ENCODE measurements at regions not wholly inside any gene's neighbourhood (a gene's known extent, or its start where the extent isn't known, plus 50 kb on each side); places are given as distances from the start of the nearest gene placed in this dataset.

- ChIA-PET POLR2A (no interaction called here), CTCF (ENCODE audit: low intra/inter-chr PET ratio) (no interaction called here)
- no peak overlapping the region for H2AFZ ChIP-seq (ENCODE audit: low read depth, low read length)
- H3K36me3 ChIP-seq (ENCODE audit: control insufficient read depth, insufficient read depth, low read length): no peaks in the 10 kb centered on the region
- H3K27ac ChIP-seq (ENCODE audit: extremely low read depth, low read depth, low read length): no peak overlapping the region
- in situ Hi-C loops (cut with MboI) (no loop called here), intact Hi-C loops (cut with micrococcal nuclease) (no loop called here)
- no peak overlapping the region for H3K4me3 ChIP-seq
- no peak for FAIRE-seq
- no peak for DNase-seq (ENCODE audit: extremely low read depth in 1 of 4, low spot score in 3 of 4)
- no CpG with 5 or more reads among the region's 1 CpG for WGBS (ENCODE audit: insufficient coverage, low coverage, missing lambda C conversion rate)
- no peaks in the 10 kb centered on the region for H3K9me1 ChIP-seq (ENCODE audit: control insufficient read depth, insufficient read depth, low read length)
- no peaks in the 10 kb centered on the region for H3K79me2 ChIP-seq (ENCODE audit: control insufficient read depth, insufficient read depth, low read length)
- no peaks in the 10 kb centered on the region for H3K4me1 ChIP-seq (replicated peaks in 1 of 2; ENCODE audit: control insufficient read depth in 2 of 2, insufficient read depth in 2 of 2, low read length in 2 of 2)
- no TSS peak for BruUV-seq (replicated peaks)
- no peaks in the 10 kb centered on the region for H3K9me3 ChIP-seq (replicated peaks; ENCODE audit: control insufficient read depth, insufficient read depth, low read depth, low read length)
- TF ChIP-seq ELF4 (CRISPR knock-in tag; IDR thresholded peaks at IDR 0.05): no peak
- TF ChIP-seq, protein P1, sequence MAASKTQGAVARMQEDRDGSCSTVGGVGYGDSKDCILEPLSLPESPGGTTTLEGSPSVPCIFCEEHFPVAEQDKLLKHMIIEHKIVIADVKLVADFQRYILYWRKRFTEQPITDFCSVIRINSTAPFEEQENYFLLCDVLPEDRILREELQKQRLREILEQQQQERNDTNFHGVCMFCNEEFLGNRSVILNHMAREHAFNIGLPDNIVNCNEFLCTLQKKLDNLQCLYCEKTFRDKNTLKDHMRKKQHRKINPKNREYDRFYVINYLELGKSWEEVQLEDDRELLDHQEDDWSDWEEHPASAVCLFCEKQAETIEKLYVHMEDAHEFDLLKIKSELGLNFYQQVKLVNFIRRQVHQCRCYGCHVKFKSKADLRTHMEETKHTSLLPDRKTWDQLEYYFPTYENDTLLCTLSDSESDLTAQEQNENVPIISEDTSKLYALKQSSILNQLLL (CRISPR knock-in tag; IDR thresholded peaks at IDR 0.05; ENCODE audit: borderline replicate concordance): no peak
- no peak overlapping the region for H3K4me2 ChIP-seq (ENCODE audit: insufficient read depth, low read length)
- no peak overlapping the region for H3K9ac ChIP-seq (ENCODE audit: insufficient read depth in 1 of 2, low read depth in 2 of 2, low read length in 2 of 2)
- H3K27me3 ChIP-seq (ENCODE audit: control insufficient read depth in 2 of 2, insufficient read depth in 2 of 2, low read length in 2 of 2): no peaks in the 10 kb centered on the region
- H4K20me1 ChIP-seq (replicated peaks; ENCODE audit: control insufficient read depth, insufficient read depth, low read length): no peaks in the 10 kb centered on the region
- no peak for ATAC-seq
Observed at GRCh38 chr9:31950756-31951155, 433.7 kb upstream of the ACO1 start.

GRCh38 chr9:31958572-31958971 is 425.9 kb upstream of the ACO1 start:
- no TSS peak for BruUV-seq (replicated peaks)
- CTCF ChIA-PET (ENCODE audit: low intra/inter-chr PET ratio): no interaction called here
- WGBS (ENCODE audit: insufficient coverage, low coverage, missing lambda C conversion rate): no CpG with 5 or more reads among the region's 1 CpG
- ATAC-seq: no peak
- no peaks in the 10 kb centered on the region for H3K27me3 ChIP-seq (ENCODE audit: control insufficient read depth in 2 of 2, insufficient read depth in 2 of 2, low read length in 2 of 2)
- POLR2A ChIA-PET: no interaction called here
- H4K20me1 ChIP-seq (replicated peaks; ENCODE audit: control insufficient read depth, insufficient read depth, low read length): no peaks in the 10 kb centered on the region
- H3K4me2 ChIP-seq (ENCODE audit: insufficient read depth, low read length): no peak overlapping the region
- DNase-seq (ENCODE audit: extremely low read depth in 1 of 4, low spot score in 3 of 4): no peak
- no peaks in the 10 kb centered on the region for H3K4me1 ChIP-seq (replicated peaks in 1 of 2; ENCODE audit: control insufficient read depth in 2 of 2, insufficient read depth in 2 of 2, low read length in 2 of 2)
- H3K79me2 ChIP-seq (ENCODE audit: control insufficient read depth, insufficient read depth, low read length): no peaks in the 10 kb centered on the region
- intact Hi-C loops (cut with micrococcal nuclease) (no loop called here), in situ Hi-C loops (cut with MboI) (no loop called here)
- no peaks in the 10 kb centered on the region for H3K9me3 ChIP-seq (replicated peaks; ENCODE audit: control insufficient read depth, insufficient read depth, low read depth, low read length)
- no peaks in the 10 kb centered on the region for H3K9me1 ChIP-seq (ENCODE audit: control insufficient read depth, insufficient read depth, low read length)
- no peak overlapping the region for H2AFZ ChIP-seq (ENCODE audit: low read depth, low read length)
- no peak for TF ChIP-seq ZNF444 (CRISPR knock-in tag; IDR thresholded peaks at IDR 0.05)
- no peak for TF ChIP-seq ZNF224 (CRISPR knock-in tag; IDR thresholded peaks at IDR 0.05)
- TF ChIP-seq FOXM1 (IDR thresholded peaks at IDR 0.05; ENCODE audit: low read depth): no peak
- TF ChIP-seq FOXM1 (CRISPR knock-in tag; IDR thresholded peaks at IDR 0.05; ENCODE audit: low read depth): no peak
- TF ChIP-seq SNIP1 (IDR thresholded peaks at IDR 0.05; ENCODE audit: low read depth): no peak
- no peak for TF ChIP-seq SIRT6 (IDR thresholded peaks at IDR 0.05; ENCODE audit: low read depth, low read length)
- TF ChIP-seq YY1 (IDR thresholded peaks at IDR 0.05; ENCODE audit: borderline replicate concordance in 1 of 3, control insufficient read depth in 1 of 3, extremely low read depth in 1 of 3, insufficient read depth in 3 of 3, insufficient read length in 1 of 3, insufficient replicate concordance in 2 of 3, low read depth in 1 of 3, low read length in 2 of 3): no peak
- no peak for TF ChIP-seq NCOA2 (IDR thresholded peaks at IDR 0.05; ENCODE audit: partially characterized antibody in 2 of 2)
- H3K27ac ChIP-seq (ENCODE audit: extremely low read depth, low read depth, low read length): no peak overlapping the region
- no peak overlapping the region for H3K4me3 ChIP-seq
- FAIRE-seq: no peak
- H3K36me3 ChIP-seq (ENCODE audit: control insufficient read depth, insufficient read depth, low read length): no peaks in the 10 kb centered on the region
- H3K9ac ChIP-seq (ENCODE audit: insufficient read depth in 1 of 2, low read depth in 2 of 2, low read length in 2 of 2): no peak overlapping the region

All from K562 (cell line).